Lung (tissue), 11 donors: ENCODE measurements at regions not wholly inside any gene's neighbourhood (a gene's known extent, or its start where the extent isn't known, plus 50 kb on each side); places are given as distances from the start of the nearest gene placed in this dataset.

Experiments used
- ATAC-seq: fragments of 200-7000 bp; cut with Tn5 transposase; one replicate; pipeline ENCODE4 v1.9.1; 2020; ENCODE audit warnings: moderate number of reproducible peaks; ENCODE audit not compliant: insufficient read depth, low FRiP score
- DNase-seq, 3 donors: peaks; one replicate each; pipeline ENCODE4 v3.0.0-alpha.2; 2013 to 2017
- H3K27ac ChIP-seq, 2 donors: one replicate each; pipeline ENCODE4 v1.5.1; 2013; ENCODE audit warnings: mild to moderate bottlenecking in 2 of 2, moderate library complexity in 2 of 2, control low read depth in 1 of 2, inconsistent platforms in 1 of 2, low read depth in 1 of 2, low read length in 1 of 2
- H3K27me3 ChIP-seq, 3 donors: one replicate each; pipeline ENCODE4 v1.5.1; 2013; ENCODE audit warnings: low read length in 2 of 3; ENCODE audit not compliant: control insufficient read depth in 3 of 3, insufficient read depth in 3 of 3
- H3K36me3 ChIP-seq, 4 donors: one replicate each; pipeline ENCODE4 v1.5.1; 2013; ENCODE audit warnings: low read length in 4 of 4, mild to moderate bottlenecking in 1 of 4, moderate library complexity in 1 of 4; ENCODE audit not compliant: control insufficient read depth in 4 of 4, insufficient read depth in 4 of 4
- H3K4me1 ChIP-seq, 5 donors: one replicate each; pipeline ENCODE4 v1.5.1; 2013; ENCODE audit warnings: low read length in 5 of 5, mild to moderate bottlenecking in 2 of 5, moderate library complexity in 1 of 5; ENCODE audit not compliant: control insufficient read depth in 5 of 5, insufficient read depth in 5 of 5
- H3K4me3 ChIP-seq: one replicate; pipeline ENCODE4 v1.5.1; 2013; ENCODE audit warnings: mild to moderate bottlenecking, control low read depth, moderate library complexity
- H3K9ac ChIP-seq, 2 donors: one replicate each; pipeline ENCODE4 v1.5.1; 2013; ENCODE audit warnings: low read length in 2 of 2, control low read depth in 1 of 2; ENCODE audit not compliant: insufficient read depth in 1 of 2
- H3K9me3 ChIP-seq, 4 donors: one replicate each; pipeline ENCODE4 v1.5.1; 2013; ENCODE audit warnings: low read length in 3 of 4, mild to moderate bottlenecking in 1 of 4, moderate library complexity in 1 of 4; ENCODE audit not compliant: control insufficient read depth in 4 of 4, insufficient read depth in 3 of 4
- WGBS, 2 donors: extraction: QIAGEN DNeasy Blood & Tissue Kit; methylation state at CpG; one replicate each; pipeline ENCODE4 v1.1.7; 2013; 5-methylcytosine and 5-hydroxymethylcytosine counted together
- TF ChIP-seq, protein P1 (sequence below): IDR thresholded peaks from 2 replicates; pipeline ENCODE4 v1.5.1; 2012; ENCODE audit warnings: mild to moderate bottlenecking; ENCODE audit errors: control extremely low read depth, extremely low read depth
- donor health status: control.
- donor health status: control.
- donor health status: Bipolar disorder and iron deficiency.
- donor health status: healthy.
- donor health status: DM: yes; HTN: yes; CAD: no.

DNA sequence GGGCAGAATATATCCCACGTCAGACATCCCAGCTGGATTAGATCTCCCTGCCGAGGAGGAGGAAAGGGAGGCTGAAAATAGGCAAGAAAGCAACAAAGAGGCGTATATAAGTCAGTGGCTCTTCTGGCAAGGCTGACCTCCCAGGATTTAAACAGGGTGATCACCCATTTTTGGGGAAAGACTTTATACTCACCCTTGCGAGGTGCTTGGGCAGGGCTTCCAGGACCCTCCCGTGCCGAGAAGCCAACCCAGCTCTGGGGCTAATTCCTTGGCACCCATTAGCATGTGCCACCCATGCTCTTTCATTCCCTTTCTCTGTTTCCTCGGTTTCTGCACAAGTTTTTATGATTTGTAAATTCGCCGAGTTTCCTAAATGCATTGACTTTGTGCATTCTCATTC is 230.2 kb upstream of the IRX2 start:
- TF ChIP-seq, protein P1, sequence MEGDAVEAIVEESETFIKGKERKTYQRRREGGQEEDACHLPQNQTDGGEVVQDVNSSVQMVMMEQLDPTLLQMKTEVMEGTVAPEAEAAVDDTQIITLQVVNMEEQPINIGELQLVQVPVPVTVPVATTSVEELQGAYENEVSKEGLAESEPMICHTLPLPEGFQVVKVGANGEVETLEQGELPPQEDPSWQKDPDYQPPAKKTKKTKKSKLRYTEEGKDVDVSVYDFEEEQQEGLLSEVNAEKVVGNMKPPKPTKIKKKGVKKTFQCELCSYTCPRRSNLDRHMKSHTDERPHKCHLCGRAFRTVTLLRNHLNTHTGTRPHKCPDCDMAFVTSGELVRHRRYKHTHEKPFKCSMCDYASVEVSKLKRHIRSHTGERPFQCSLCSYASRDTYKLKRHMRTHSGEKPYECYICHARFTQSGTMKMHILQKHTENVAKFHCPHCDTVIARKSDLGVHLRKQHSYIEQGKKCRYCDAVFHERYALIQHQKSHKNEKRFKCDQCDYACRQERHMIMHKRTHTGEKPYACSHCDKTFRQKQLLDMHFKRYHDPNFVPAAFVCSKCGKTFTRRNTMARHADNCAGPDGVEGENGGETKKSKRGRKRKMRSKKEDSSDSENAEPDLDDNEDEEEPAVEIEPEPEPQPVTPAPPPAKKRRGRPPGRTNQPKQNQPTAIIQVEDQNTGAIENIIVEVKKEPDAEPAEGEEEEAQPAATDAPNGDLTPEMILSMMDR, result no peak
- Histone ChIP-seq H3K36me3 (no peaks in the 10 kb centered on the region), H3K9ac (no peak overlapping the region), H3K4me3 (no peak overlapping the region), H3K27ac (no peak overlapping the region), H3K9me3 (peaks cover 0 to 7% (median 0%) of the 10 kb centered on the region in 4 donors), H3K27me3 (no peaks in the 10 kb centered on the region), H3K4me1 (no peaks in the 10 kb centered on the region)
- ATAC-seq, result no peak
- WGBS, 2 donors, result 86 to 87% methylated on average over 9 of the region's 9 CpGs
- DNase-seq, result no peak

DNA sequence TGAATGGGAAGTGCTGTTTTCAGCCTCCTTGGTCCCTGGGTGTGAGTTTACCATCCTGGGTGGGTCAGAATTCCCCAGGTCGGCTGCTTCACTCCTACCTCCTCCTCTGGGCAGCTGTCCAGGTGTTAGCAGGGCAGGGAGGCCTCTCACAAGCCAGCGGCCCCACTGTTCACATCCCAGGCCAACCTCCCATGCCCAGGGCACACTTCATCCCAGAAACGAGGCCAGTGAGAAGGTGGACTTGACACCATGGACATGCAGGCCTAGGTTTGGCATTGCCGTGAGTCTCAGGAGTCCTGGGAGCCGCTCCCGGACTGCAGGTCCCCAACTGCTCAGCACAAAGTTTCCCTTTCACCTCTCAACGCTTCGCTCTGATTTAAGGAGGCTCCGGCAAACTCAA is 229.6 kb upstream of the IRX2 start:
- TF ChIP-seq, protein P1, result no peak
- Histone ChIP-seq H3K4me1 (no peaks in the 10 kb centered on the region), H3K36me3 (no peaks in the 10 kb centered on the region), H3K9ac (no peak overlapping the region), H3K27me3 (no peaks in the 10 kb centered on the region), H3K9me3 (peaks cover 0 to 5% (median 1%) of the 10 kb centered on the region in 4 donors), H3K27ac (no peak overlapping the region), H3K4me3 (no peak overlapping the region)
- no peak for DNase-seq
- WGBS, 2 donors, result 72 to 81% methylated on average over 9 of the region's 9 CpGs
- ATAC-seq, result no peak

DNA sequence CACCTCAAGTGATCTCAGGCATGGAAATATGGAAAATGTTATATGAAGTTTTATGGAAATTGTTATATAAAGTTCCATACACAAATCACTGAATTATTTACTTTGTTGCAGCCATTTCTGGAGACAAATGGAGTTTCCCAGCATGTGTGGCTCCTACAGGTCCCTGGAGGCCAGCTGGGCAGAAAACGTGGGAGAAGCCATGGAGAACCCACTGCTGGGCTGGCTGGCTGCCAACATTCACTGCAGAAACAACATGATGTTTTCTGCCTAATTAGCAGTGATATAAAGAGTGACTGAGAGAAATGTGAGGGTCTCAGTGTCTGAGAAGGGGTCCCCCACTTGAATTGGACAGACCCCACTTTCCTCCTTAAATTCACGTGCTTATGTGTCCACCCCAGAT is 208.8 kb upstream of the IRX2 start:
- H3K36me3 ChIP-seq, result no peaks in the 10 kb centered on the region
- no peak for ATAC-seq
- H3K4me3 ChIP-seq, result no peak overlapping the region
- peak in 1 of 3 donors; percentile 0 for DNase-seq
- H3K9ac ChIP-seq, result no peak overlapping the region
- no peaks in the 10 kb centered on the region for H3K27me3 ChIP-seq
- H3K9me3 ChIP-seq, result peaks cover 0 to 9% (median 0%) of the 10 kb centered on the region in 4 donors
- no peaks in the 10 kb centered on the region for H3K4me1 ChIP-seq
- WGBS, 2 donors, result 41 to 67% methylated on average over 2 of the region's 2 CpGs
- TF ChIP-seq, protein P1, result no peak
- H3K27ac ChIP-seq, result no peak overlapping the region

DNA sequence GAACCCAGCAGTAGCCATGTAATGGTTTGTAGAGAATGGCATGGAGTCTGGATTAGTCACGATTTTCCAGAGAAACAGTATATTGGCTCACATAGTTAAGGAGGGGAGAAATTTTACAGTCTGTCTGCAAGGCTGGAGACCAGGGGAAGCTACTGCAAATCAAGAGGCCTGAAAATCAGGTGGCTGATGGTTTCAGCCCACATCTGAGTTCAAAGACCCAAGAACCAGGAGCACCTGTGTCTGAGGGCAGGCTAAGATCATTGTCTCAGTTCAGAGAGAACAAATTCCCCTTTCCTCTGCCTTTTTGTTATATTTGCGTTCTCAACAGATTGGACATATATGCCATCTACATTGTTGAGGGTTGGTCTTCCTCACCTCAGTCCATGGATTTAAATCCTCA is 207.5 kb upstream of the IRX2 start:
- Histone ChIP-seq H3K9ac (no peak overlapping the region), H3K36me3 (no peaks in the 10 kb centered on the region), H3K4me1 (no peaks in the 10 kb centered on the region), H3K27ac (no peak overlapping the region), H3K9me3 (peaks cover 0 to 9% (median 1%) of the 10 kb centered on the region in 4 donors), H3K27me3 (no peaks in the 10 kb centered on the region), H3K4me3 (no peak overlapping the region)
- DNase-seq (no peak), ATAC-seq (no peak)
- 73 to 80% methylated on average over 2 of the region's 2 CpGs for WGBS, 2 donors
- TF ChIP-seq, protein P1, result no peak
